HT-29 (cell line): ENCODE measurements at regions not wholly inside any gene's neighbourhood (a gene's known extent, or its start where the extent isn't known, plus 50 kb on each side); places are given as distances from the start of the nearest gene placed in this dataset.

ENCODE experiments used
- DNase-seq: peaks from one replicate; pipeline ENCODE4 v3.0.0-alpha.2; 2015; ENCODE audit warnings: low spot score

GRCh38 chr2:239634769-239635168 is 233.9 kb upstream of the HDAC4 start:
- DNase-seq = no peak

DNA sequence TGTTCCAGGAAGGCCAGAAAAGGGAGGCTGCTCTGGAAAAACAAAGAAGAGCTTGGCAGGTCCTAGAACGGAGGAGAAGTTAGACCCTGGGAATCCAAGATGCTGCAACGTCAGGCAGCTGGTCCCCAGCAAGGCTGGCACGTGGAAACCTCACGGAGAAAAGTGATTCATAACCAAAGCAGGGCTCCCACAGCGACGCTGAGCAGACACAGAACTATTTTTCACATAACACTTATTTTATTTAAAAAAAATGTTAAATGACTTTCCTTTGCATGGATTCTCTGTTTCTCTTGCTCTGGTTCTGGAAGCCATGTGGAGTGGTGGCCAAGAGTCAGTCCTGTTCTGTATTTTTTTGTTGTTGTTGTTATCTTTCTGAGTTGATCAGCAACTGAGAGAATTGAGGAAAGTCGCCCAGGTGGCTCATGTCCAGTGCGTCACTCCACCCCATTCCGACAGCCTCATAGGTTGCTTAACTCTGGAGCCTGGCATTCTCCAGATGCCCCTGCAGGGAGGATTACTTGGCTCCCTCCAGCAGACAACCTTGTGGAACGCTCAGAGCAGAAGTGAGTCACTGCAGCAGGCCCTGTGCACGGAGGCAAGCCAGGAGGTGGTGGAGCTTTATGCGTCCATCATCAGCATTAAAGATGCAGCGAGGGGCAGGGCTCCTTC is 229.9 kb upstream of the HDAC4 start:
- peak; percentile 59 for DNase-seq

DNA sequence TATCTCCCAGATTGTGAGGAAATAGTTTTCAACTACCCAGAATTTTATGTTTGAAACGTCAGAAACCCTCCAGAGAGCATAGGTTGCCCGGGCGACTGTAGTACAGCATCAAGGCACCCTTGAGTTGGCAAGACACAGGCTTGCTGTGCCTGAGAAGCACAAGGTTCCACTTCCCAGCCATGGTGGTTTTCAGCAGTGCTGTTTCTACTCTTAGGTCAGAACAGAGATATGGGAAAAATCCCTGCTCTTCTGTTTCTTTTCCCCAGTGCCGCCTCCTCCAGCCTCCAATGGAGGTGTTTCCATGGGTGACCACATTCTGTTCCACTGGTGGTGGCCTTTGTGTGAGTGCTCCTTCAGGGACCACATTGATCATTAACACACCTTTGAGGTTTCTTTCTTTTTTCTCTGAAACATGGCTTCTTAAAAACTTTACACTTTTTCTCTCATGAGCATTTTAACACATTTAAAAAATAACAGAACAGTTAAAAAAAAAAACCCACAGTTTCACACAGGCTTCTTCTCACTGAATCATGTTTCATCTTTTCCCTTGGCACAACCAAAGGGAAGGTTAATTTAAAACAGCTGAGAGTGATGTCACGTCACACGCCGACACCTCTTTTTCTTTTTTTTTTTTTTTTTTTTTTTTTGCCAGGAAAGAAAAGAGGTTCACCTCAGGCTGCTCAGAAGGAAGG is 229.3 kb upstream of the HDAC4 start:
- DNase-seq = no peak

- DNase-seq = no peak
Measured at GRCh38 chr2:239626961-239627592, 226.3 kb upstream of the HDAC4 start.

GRCh38 chr2:239625971-239626734 is 225.3 kb upstream of the HDAC4 start:
- no peak for DNase-seq

DNA sequence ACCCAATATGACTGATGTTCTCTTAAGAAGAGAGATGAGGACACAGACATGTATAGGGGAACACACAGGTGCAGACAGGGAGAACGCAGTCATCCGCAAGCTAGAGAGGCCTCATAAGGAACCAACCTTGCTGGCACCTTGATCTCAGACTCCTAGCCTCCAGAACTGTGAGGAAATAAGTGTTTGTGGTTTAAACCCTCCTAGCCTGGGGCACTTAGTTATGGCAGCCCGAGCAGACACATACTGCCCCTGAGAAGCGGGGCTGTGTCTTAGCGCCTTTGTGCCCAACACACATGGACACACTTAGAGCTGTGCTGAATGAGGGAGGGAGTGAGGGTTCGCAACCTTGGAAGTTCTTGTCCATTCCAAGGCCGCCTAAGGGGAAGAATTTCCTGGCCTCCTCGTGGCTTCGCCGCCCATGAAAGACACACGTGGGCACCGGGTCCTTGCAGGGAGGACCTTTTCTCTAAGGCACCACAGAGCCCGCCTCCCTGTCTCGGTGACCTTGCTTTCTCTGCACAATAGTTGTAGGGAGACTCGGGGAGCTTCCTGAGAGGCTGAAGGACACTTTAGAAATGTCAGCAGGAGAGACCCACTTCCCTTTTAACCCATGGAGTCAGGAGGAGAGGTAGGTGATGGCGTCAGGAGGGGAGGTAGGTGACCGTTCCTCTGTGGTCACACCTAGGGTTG is 224.5 kb upstream of the HDAC4 start:
- DNase-seq = no peak

GRCh38 chr2:239621611-239622010 is 220.8 kb upstream of the HDAC4 start:
- DNase-seq = no peak

- no peak for DNase-seq
Measured at GRCh38 chr2:239619369-239619768, 218.5 kb upstream of the HDAC4 start.

DNA sequence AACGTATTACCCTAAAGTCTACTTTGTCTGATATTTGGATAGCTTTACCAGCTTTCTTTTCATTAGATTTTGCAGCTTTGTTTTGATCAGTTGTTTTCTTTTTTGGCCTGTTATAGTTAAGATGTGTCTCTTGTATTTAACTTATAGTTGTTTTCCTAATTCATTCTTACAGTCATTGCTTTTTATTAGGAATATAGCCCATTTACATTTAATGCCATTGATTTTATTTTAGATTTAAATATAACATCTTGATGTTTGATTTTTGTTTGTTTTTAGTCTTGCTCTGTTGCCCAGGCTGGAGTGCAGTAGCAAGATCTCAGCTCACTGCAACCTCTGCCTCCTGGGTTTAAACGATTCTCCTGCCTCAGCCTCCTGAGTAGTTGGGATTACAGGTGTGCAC is 215.9 kb upstream of the HDAC4 start:
- no peak for DNase-seq

GRCh38 chr2:239612133-239612532 is 211.3 kb upstream of the HDAC4 start:
- no peak for DNase-seq

- DNase-seq = no peak
Measured at GRCh38 chr2:239611222-239611795, 210.5 kb upstream of the HDAC4 start.

DNA sequence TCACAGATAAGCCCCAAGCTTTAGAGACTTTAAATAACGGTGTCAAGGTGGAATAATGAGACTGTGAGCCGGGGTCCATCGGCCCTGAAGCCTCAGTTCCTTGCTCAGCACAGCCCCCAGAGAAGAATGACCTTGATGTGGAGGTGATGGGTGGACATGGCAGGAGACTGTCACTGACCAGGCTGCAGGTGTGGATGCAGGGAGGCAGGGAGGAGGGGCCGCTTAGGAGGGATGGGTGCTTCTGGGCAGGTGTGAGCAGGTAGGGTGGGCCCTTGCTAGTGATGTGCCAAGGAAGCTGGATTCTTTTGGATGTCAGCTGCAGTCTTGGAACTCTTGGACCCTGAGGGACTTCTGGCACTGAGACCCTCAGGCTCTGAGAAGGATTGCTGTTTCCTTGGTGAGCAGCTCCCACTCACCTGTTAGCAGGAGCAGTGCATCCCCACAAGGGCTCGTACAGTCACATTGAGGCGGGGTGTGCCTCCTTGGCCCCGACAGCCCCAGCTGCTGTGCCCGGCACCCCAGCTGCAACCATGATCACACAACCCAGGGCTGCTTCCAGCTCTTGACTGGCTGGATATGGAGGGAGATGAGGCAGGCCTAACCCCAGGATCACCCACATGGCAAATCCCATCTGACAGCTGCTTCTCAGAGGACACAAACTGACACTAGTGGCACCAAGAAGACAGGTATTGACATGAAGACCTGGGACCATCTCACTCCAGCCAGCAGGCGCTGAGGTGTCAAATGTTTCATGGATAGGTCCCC is 209.8 kb upstream of the HDAC4 start:
- no peak for DNase-seq

GRCh38 chr2:239609607-239610310 is 208.9 kb upstream of the HDAC4 start:
- no peak for DNase-seq

DNA sequence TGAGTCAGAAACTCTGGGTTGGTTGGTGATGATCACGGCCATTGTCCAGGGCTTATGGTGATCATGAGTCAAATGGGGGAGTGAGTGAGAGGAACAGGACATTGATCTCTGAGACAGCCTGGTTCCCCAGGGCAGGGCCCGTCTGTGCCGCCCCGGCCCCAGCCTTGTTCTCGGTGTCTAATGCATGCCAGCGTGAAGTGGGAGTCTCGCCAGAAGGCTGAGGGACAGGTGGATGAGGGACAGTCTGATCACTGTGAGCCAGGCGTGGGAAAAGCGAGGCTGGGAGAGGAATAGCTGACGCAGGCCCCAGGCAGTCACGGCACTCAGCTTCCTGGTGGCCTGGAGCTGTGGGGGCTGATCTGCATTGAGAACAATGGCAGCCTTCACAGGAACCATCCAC is 208.3 kb upstream of the HDAC4 start:
- DNase-seq = no peak

DNA sequence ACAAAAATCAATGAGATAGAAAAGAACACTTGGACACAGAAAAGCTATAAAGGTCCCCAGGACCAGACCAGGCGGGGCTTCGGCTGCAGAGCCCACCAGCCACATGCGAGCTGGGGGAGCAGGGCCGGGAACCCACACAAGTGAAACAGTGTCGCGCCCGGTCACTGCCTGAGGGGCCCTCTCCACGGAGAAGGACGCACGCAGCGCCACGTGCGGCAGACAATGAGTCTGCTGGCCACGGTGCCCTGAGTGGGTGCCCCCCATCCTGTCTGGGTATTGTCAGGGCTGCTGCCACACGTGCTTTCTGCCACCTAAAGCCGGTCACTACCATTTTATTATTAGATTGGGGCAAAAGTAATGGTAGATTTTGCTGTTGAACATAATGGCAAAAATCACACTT is 207.9 kb upstream of the HDAC4 start:
- DNase-seq = no peak

DNA sequence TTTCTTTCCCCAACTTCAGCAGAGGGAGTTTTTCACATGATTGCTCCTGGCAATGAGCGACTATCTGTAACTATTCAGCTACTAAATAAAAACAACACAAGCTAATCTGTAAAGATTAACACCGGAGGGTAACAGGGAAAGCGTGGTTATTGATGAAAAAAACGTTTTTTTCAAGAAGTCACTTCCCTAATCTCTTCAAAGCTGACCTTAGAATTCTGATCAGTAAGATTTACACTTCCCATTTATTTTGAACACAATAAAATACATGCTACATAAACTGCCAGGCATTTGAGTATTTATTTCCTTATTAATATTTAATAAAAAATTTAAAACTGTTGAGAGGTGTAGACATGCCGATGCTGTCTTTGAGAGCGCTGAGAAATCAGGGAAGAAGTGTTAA is 207.4 kb upstream of the HDAC4 start:
- DNase-seq = no peak

- DNase-seq = no peak
Measured at GRCh38 chr2:239607517-239608191, 206.8 kb upstream of the HDAC4 start.

DNA sequence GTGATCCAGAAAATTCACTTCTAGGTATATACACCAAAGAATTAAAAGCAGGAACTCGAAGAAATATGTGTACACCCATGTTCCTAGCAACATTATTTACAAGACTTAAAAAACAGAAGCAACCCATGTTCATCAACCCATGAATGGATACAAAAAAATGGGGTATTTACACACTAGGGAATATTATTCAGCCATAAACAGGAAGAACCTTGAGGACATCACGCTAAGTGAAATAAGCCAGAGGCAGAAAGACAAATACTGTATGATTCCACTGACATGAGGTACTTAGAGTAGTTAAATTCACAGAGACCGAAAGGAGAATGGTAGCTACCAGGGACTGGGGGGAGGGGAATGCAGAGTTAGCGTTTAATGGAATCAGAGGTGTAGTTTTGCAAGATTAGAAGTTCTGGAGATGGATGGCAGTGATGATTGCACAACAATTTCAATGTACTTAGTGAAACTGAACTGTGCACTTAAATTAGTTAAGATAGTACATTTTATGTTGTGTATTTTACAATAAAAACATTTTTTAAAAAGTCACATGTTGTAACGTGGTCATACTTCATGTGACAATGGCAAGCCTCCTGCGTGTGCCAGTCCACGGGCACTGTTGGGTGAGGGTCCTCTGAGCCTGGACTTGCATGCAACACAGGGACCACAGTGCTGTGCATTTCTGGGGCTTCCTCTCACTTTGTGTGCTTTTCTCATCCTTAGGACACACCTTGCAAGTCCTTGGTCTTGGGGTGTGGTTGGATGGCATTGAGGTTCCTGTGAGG is 206.1 kb upstream of the HDAC4 start:
- no peak for DNase-seq

GRCh38 chr2:239605976-239606375 is 205.2 kb upstream of the HDAC4 start:
- DNase-seq = no peak
